B cell (primary cell): ENCODE measurements at regions not wholly inside any gene's neighbourhood (a gene's known extent, or its start where the extent isn't known, plus 50 kb on each side); places are given as distances from the start of the nearest gene placed in this dataset.

ENCODE experiments used
- ATAC-seq: fragments of 200-7000 bp; cut with Tn5 transposase; one replicate; pipeline ENCODE4 v1.10.0; 2021; ENCODE audit warnings: low read depth, mild to moderate bottlenecking, moderate number of reproducible peaks, moderate library complexity
- CTCF ChIA-PET: fragments of 350-600 bp; sonication (Branson Sonifier 250); formaldehyde crosslinking; loops from one replicate; lab custom pipeline; 2021; ENCODE audit warnings: antibody characterized with exemption, inconsistent platforms; lab: Charles Lee
- POLR2A ChIA-PET: fragments of 350-600 bp; sonication (Branson Sonifier 250); formaldehyde crosslinking; loops from one replicate; lab custom pipeline; 2021; ENCODE audit warnings: antibody characterized with exemption; lab: Charles Lee
- DNase-seq: peaks from one replicate; pipeline ENCODE4 v3.0.0; 2013
- H2AFZ ChIP-seq: 2 replicates; pipeline ENCODE4 v1.6.1; 2012; ENCODE audit warnings: mild to moderate bottlenecking, low read depth, low read length; ENCODE audit not compliant: insufficient read depth, poor library complexity, severe bottlenecking
- H3K27ac ChIP-seq, 2 donors: 1 replicate in 1 of 2; 2 replicates in 1 of 2; pipeline ENCODE4 v1.5.1; 2012 to 2013; ENCODE audit warnings: low read length in 2 of 2, mild to moderate bottlenecking in 2 of 2, moderate library complexity in 1 of 2
- H3K27me3 ChIP-seq, 4 experiments: fragments of 200-600 bp in 1 of 4; sonication (generic) in 1 of 4; replicated peaks in 1 of 4; 1 replicate in 2 of 4; 2 replicates in 2 of 4; pipeline versions ENCODE4 v1.6.1 to v1.7.0; 2013 to 2016; ENCODE audit warnings: low read length in 3 of 4, mild to moderate bottlenecking in 2 of 4, mixed read lengths in 1 of 4, moderate library complexity in 1 of 4; ENCODE audit not compliant: insufficient read depth in 4 of 4, control insufficient read depth in 3 of 4; ENCODE audit errors: control extremely low read depth in 1 of 4
- H3K36me3 ChIP-seq, 2 experiments: replicated peaks in 1 of 2; 1 replicate in 1 of 2; 2 replicates in 1 of 2; pipeline versions ENCODE4 v1.6.1 to v1.7.1; 2013; ENCODE audit warnings: low read length in 1 of 2; ENCODE audit not compliant: insufficient read depth in 2 of 2, control insufficient read depth in 1 of 2; ENCODE audit errors: control extremely low read depth in 1 of 2, extremely low read depth in 1 of 2
- H3K4me1 ChIP-seq, 2 donors: fragments of 200-600 bp in 1 of 2; sonication (generic) in 1 of 2; 1 replicate in 1 of 2; 2 replicates in 1 of 2; pipeline versions ENCODE4 v1.5.1 to v1.6.1; 2013 to 2017; ENCODE audit warnings: low read length in 2 of 2; ENCODE audit not compliant: control insufficient read depth in 2 of 2, insufficient read depth in 2 of 2
- H3K4me2 ChIP-seq: replicated peaks from 2 replicates; pipeline ENCODE3; 2012; ENCODE audit warnings: mild to moderate bottlenecking, low read depth, low read length; ENCODE audit not compliant: poor library complexity, severe bottlenecking
- H3K4me3 ChIP-seq, 5 experiments: fragments of 200-600 bp in 1 of 5; sonication (generic) in 1 of 5; 1 replicate in 3 of 5; 2 replicates in 2 of 5; pipeline versions ENCODE4 v1.5.1 to v1.7.0; 2011 to 2016; ENCODE audit warnings: low read length in 4 of 5, mild to moderate bottlenecking in 4 of 5, low read depth in 2 of 5, control low read depth in 1 of 5, moderate library complexity in 1 of 5; ENCODE audit not compliant: insufficient read depth in 1 of 5; ENCODE audit errors: control extremely low read depth in 1 of 5, extremely low read depth in 1 of 5
- H3K79me2 ChIP-seq: fragments of 200-600 bp; sonication (generic); one replicate; pipeline ENCODE4 v1.6.0; 2016; ENCODE audit warnings: low read length; ENCODE audit not compliant: control insufficient read depth, insufficient read depth
- H3K9ac ChIP-seq: fragments of 200-600 bp; sonication (generic); 2 replicates; pipeline ENCODE4 v1.6.1; 2017; ENCODE audit warnings: mild to moderate bottlenecking, low read length, moderate library complexity
- H3K9me3 ChIP-seq, 3 donors: one replicate each; pipeline versions ENCODE4 v1.6.1 to v1.7.1; 2013; ENCODE audit warnings: low read length in 2 of 3; ENCODE audit not compliant: control insufficient read depth in 2 of 3, insufficient read depth in 1 of 3; ENCODE audit errors: control extremely low read depth in 1 of 3
- H4K20me1 ChIP-seq: 2 replicates; pipeline ENCODE4 v1.6.0; 2012; ENCODE audit warnings: mild to moderate bottlenecking, low read length; ENCODE audit not compliant: insufficient read depth, control insufficient read depth, poor library complexity, severe bottlenecking
- H3K27ac Mint-ChIP-seq: one replicate; pipeline ENCODE4 v1.8.0; 2021; ENCODE audit warnings: mixed read lengths
- H3K27me3 Mint-ChIP-seq: one replicate; pipeline ENCODE4 v1.8.0; 2021; ENCODE audit warnings: mixed read lengths
- H3K4me1 Mint-ChIP-seq: one replicate; pipeline ENCODE4 v1.8.0; 2021; ENCODE audit warnings: mixed read lengths
- H3K4me3 Mint-ChIP-seq: one replicate; pipeline ENCODE4 v1.8.0; 2021; ENCODE audit warnings: mixed read lengths
- H3K9me3 Mint-ChIP-seq: one replicate; pipeline ENCODE4 v1.8.0; 2022; ENCODE audit warnings: mixed read lengths; ENCODE audit not compliant: insufficient read depth
- CTCF ChIP-seq: fragments of 200-600 bp; IDR thresholded peaks from one replicate; pipeline ENCODE4 v1.8.0; 2022; ENCODE audit warnings: antibody characterized with exemption, mild to moderate bottlenecking
- EZH2 ChIP-seq: IDR thresholded peaks from 2 replicates; pipeline ENCODE4 v1.6.1; 2012; ENCODE audit warnings: borderline replicate concordance, low read depth, mild to moderate bottlenecking, moderate library complexity, low read length; ENCODE audit not compliant: insufficient read depth, poor library complexity, severe bottlenecking
- WGBS: methylation state at CpG from one replicate; pipeline ENCODE4 v1.1.5; 2013; ENCODE audit warnings: missing lambda C conversion rate; ENCODE audit not compliant: insufficient coverage; 5-methylcytosine and 5-hydroxymethylcytosine counted together
- intact Hi-C: fragments of 100-400 bp; cut with micrococcal nuclease; formaldehyde crosslinking; loops from one replicate; pipeline ENCODE4 v1.10.0; 2022

- H3K9me3 ChIP-seq: no peaks in the 10 kb centered on the region
- no peak for DNase-seq
- H3K27ac ChIP-seq: no peak overlapping the region
- no peaks in the 10 kb centered on the region for H3K27me3 ChIP-seq
- no peak for TF ChIP-seq EZH2
- no peak for TF ChIP-seq CTCF
- H3K79me2 ChIP-seq: no peaks in the 10 kb centered on the region
- Mint-ChIP-seq H3K27ac (no peak overlapping the region), H3K4me3 (no peak overlapping the region), H3K4me1 (no peaks in the 10 kb centered on the region), H3K9me3 (peaks cover 2% of the 10 kb centered on the region), H3K27me3 (no peaks in the 10 kb centered on the region)
- no peak overlapping the region for H3K9ac ChIP-seq
- intact Hi-C loops: no loop called here
- POLR2A ChIA-PET: no interaction called here
- no CpG with 5 or more reads among the region's 1 CpG for WGBS
- H3K4me2 ChIP-seq: no peak overlapping the region
- no peak overlapping the region for H3K4me3 ChIP-seq
- H3K4me1 ChIP-seq: no peaks in the 10 kb centered on the region
- H2AFZ ChIP-seq: no peak overlapping the region
- ATAC-seq: no peak
- H3K36me3 ChIP-seq: no peaks in the 10 kb centered on the region
- CTCF ChIA-PET: no interaction called here
- H4K20me1 ChIP-seq: no peaks in the 10 kb centered on the region
Observed at GRCh38 chr20:11832397-11832796, 85.3 kb upstream of the BTBD3 start.

- POLR2A ChIA-PET: no interaction called here
- no peak for TF ChIP-seq CTCF
- TF ChIP-seq EZH2: no peak
- Histone ChIP-seq H3K9me3 (no peaks in the 10 kb centered on the region), H3K36me3 (no peaks in the 10 kb centered on the region), H3K9ac (no peak overlapping the region), H3K27me3 (no peaks in the 10 kb centered on the region), H3K4me1 (no peaks in the 10 kb centered on the region), H4K20me1 (no peaks in the 10 kb centered on the region), H3K79me2 (no peaks in the 10 kb centered on the region), H3K27ac (no peak overlapping the region), H3K4me3 (no peak overlapping the region), H2AFZ (no peak overlapping the region), H3K4me2 (no peak overlapping the region)
- no CpG with 5 or more reads among the region's 1 CpG for WGBS
- Mint-ChIP-seq H3K27ac (no peak overlapping the region), H3K4me3 (no peak overlapping the region), H3K27me3 (no peaks in the 10 kb centered on the region), H3K9me3 (peaks cover 2% of the 10 kb centered on the region), H3K4me1 (no peaks in the 10 kb centered on the region)
- CTCF ChIA-PET: no interaction called here
- intact Hi-C loops: no loop called here
- DNase-seq: no peak
- no peak for ATAC-seq
Observed at GRCh38 chr20:11832851-11833250, 84.8 kb upstream of the BTBD3 start.
